ENCODE measurements at regions not wholly inside any gene's neighbourhood (a gene's known extent, or its start where the extent isn't known, plus 50 kb on each side); places are given as distances from the start of the nearest gene placed in this dataset.

- TF ChIP-seq CTCF (IDR thresholded peaks at IDR 0.05) (no peak), POLR2A (IDR thresholded peaks at IDR 0.05; ENCODE audit: low read depth) (no peak)
These were observed 192.5 kb downstream of the SHOX2 start for GRCh38 chr3:157913741-157914150.
